ENCODE measurements at regions not wholly inside any gene's neighbourhood (a gene's known extent, or its start where the extent isn't known, plus 50 kb on each side); places are given as distances from the start of the nearest gene placed in this dataset.

DNA sequence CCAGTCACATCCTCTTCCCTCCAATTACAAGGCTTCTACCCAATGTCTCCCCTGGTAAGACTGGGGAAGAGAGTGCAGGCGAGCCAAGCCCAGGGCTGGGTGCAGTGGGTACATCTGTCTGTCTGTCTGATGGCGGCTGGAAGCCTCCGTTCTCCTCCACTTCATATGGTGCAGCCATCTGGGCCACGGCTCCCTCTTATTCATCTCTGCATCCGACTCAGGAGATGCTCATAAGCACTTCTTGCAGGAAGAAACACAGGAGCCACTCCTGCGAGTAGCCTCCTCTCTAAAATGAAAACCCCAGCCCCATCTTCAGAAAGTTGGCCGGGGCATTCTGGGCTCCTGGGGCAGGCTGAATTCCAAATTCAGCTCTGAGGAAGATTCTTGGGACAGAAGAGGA lies 67.5 kb upstream of the SLC6A6 start:
- H3K23ac ChIP-seq (ENCODE audit: low read depth, low read length), result no peak overlapping the region
- DNase-seq, result no peak
- no peaks in the 10 kb centered on the region for H3K4me1 ChIP-seq (ENCODE audit: control insufficient read depth, insufficient read depth, low read length)
- H2BK120ac ChIP-seq (ENCODE audit: low read depth, low read length), result no peak overlapping the region
- no peak overlapping the region for H2AK9ac ChIP-seq (replicated peaks; ENCODE audit: low read depth, low read length, poor library complexity)
- no peak overlapping the region for H3K9ac ChIP-seq (ENCODE audit: low read depth, low read length)
- TF ChIP-seq NFE2L2 (IDR thresholded peaks at IDR 0.05; ENCODE audit: low read depth, low read length) (no peak), SMC3 (IDR thresholded peaks at IDR 0.05; ENCODE audit: low read depth, low read length) (no peak), MAFK (IDR thresholded peaks at IDR 0.05; ENCODE audit: low read depth, low read length) (no peak), BHLHE40 (IDR thresholded peaks at IDR 0.05; ENCODE audit: low read depth, low read length) (no peak), FOS (IDR thresholded peaks at IDR 0.05; ENCODE audit: low read depth, low read length) (no peak), MXI1 (IDR thresholded peaks at IDR 0.05; ENCODE audit: borderline replicate concordance, low read depth, low read length) (no peak), CHD1 (IDR thresholded peaks at IDR 0.05; ENCODE audit: low read depth, low read length) (no peak), POLR2A (IDR thresholded peaks at IDR 0.05; ENCODE audit: low read depth, low read length) (no peak), RAD21 (IDR thresholded peaks at IDR 0.05; ENCODE audit: low read length) (no peak), RFX5 (IDR thresholded peaks at IDR 0.05; ENCODE audit: low read depth, low read length) (no peak), CEBPB (IDR thresholded peaks at IDR 0.05; ENCODE audit: low read depth, low read length) (no peak), RCOR1 (IDR thresholded peaks at IDR 0.05; ENCODE audit: insufficient replicate concordance, low read length) (no peak), MAZ (IDR thresholded peaks at IDR 0.05; ENCODE audit: borderline replicate concordance, low read depth, low read length) (no peak)
- TF ChIP-seq, protein P1, sequence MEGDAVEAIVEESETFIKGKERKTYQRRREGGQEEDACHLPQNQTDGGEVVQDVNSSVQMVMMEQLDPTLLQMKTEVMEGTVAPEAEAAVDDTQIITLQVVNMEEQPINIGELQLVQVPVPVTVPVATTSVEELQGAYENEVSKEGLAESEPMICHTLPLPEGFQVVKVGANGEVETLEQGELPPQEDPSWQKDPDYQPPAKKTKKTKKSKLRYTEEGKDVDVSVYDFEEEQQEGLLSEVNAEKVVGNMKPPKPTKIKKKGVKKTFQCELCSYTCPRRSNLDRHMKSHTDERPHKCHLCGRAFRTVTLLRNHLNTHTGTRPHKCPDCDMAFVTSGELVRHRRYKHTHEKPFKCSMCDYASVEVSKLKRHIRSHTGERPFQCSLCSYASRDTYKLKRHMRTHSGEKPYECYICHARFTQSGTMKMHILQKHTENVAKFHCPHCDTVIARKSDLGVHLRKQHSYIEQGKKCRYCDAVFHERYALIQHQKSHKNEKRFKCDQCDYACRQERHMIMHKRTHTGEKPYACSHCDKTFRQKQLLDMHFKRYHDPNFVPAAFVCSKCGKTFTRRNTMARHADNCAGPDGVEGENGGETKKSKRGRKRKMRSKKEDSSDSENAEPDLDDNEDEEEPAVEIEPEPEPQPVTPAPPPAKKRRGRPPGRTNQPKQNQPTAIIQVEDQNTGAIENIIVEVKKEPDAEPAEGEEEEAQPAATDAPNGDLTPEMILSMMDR (conservative IDR thresholded peaks at IDR 0.05; ENCODE audit: low read depth, low read length), result no peak
- TF ChIP-seq, protein P2, sequence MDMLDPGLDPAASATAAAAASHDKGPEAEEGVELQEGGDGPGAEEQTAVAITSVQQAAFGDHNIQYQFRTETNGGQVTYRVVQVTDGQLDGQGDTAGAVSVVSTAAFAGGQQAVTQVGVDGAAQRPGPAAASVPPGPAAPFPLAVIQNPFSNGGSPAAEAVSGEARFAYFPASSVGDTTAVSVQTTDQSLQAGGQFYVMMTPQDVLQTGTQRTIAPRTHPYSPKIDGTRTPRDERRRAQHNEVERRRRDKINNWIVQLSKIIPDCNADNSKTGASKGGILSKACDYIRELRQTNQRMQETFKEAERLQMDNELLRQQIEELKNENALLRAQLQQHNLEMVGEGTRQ (IDR thresholded peaks at IDR 0.05; ENCODE audit: low read depth, low read length), result no peak
- TF ChIP-seq, protein P3, sequence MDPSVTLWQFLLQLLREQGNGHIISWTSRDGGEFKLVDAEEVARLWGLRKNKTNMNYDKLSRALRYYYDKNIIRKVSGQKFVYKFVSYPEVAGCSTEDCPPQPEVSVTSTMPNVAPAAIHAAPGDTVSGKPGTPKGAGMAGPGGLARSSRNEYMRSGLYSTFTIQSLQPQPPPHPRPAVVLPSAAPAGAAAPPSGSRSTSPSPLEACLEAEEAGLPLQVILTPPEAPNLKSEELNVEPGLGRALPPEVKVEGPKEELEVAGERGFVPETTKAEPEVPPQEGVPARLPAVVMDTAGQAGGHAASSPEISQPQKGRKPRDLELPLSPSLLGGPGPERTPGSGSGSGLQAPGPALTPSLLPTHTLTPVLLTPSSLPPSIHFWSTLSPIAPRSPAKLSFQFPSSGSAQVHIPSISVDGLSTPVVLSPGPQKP (IDR thresholded peaks at IDR 0.05; ENCODE audit: borderline replicate concordance, low read depth, low read length), result no peak
- no peak overlapping the region for H2AK5ac ChIP-seq (ENCODE audit: low read depth, low read length)
- no peak overlapping the region for H4K8ac ChIP-seq (ENCODE audit: low read depth in 2 of 2, low read length in 2 of 2)
- H3K27me3 ChIP-seq (ENCODE audit: control insufficient read depth, insufficient read depth, low read length), result peaks cover 13% of the 10 kb centered on the region
- H3K9me1 ChIP-seq (ENCODE audit: insufficient read depth, low read length), result no peaks in the 10 kb centered on the region; the same call in 1 of the 2 replicates
- WGBS, 2 experiments (ENCODE audit: extremely low coverage in 2 of 2, insufficient read length in 1 of 2), result 100% methylated on average over 1 of the region's 7 CpGs; no CpG with 5 or more reads in 1 of the 2 experiments
- no TSS peak for BruUV-seq (replicated peaks)
- H2BK5ac ChIP-seq (ENCODE audit: low read depth, low read length, poor library complexity, severe bottlenecking), result no peak overlapping the region
- no peaks in the 10 kb centered on the region for H4K20me1 ChIP-seq (ENCODE audit: insufficient read depth, low read length)
- H4K91ac ChIP-seq (ENCODE audit: insufficient read depth, low read depth, low read length), result no peak overlapping the region
- in situ Hi-C loops (cut with MboI; ENCODE audit: low sequenced_read_pairs) (no loop called here), dilution Hi-C loops (cut with HindIII; ENCODE audit: low sequenced_read_pairs, unreplicated experiment) (no loop called here), intact Hi-C loops (cut with micrococcal nuclease) (no loop called here)
- H2BK20ac ChIP-seq (ENCODE audit: low read depth, low read length), result no peak overlapping the region
- H2AFZ ChIP-seq (replicated peaks; ENCODE audit: low read length, poor library complexity), result no peak overlapping the region
- H3K36me3 ChIP-seq (ENCODE audit: control insufficient read depth, insufficient read depth, low read length), result no peaks in the 10 kb centered on the region
- H2BK15ac ChIP-seq (ENCODE audit: low read depth, low read length), result no peak overlapping the region
- 0 out of 2 replicates have a peak, but pooled peaks cover 2% of the 10 kb centered on the region for H3K9me3 ChIP-seq (ENCODE audit: control insufficient read depth, insufficient read depth, low read length)
- H3K56ac ChIP-seq (ENCODE audit: extremely low read depth, insufficient read depth, low read length), result no peak overlapping the region
- ChIA-PET POLR2A (ENCODE audit: unreplicated experiment) (no interaction called here), CTCF (no interaction called here)
- no peaks in the 10 kb centered on the region for H3K79me1 ChIP-seq (ENCODE audit: low read depth in 1 of 2, low read length in 2 of 2)
- H3K14ac ChIP-seq (replicated peaks; ENCODE audit: low read depth, low read length), result no peak overlapping the region
- H3K4me3 ChIP-seq (ENCODE audit: insufficient read depth, low read depth, low read length), result no peak overlapping the region
- no peak for ATAC-seq (ENCODE audit: low read depth)
- H3K18ac ChIP-seq (ENCODE audit: low read depth, low read length), result no peak overlapping the region
- no peak overlapping the region for H4K5ac ChIP-seq (ENCODE audit: low read depth, low read length)
- H3K4me2 ChIP-seq (ENCODE audit: low read depth, low read length), result no peak overlapping the region
- H3K4ac ChIP-seq (ENCODE audit: low read depth, low read length), result no peak overlapping the region
- no peak overlapping the region for H3K27ac ChIP-seq (ENCODE audit: insufficient read depth, low read length)
